ENCODE measurements at regions not wholly inside any gene's neighbourhood (a gene's known extent, or its start where the extent isn't known, plus 50 kb on each side); places are given as distances from the start of the nearest gene placed in this dataset.

- TF ChIP-seq CTCF (IDR thresholded peaks at IDR 0.05; ENCODE audit: poor library complexity), result no peak
- no peak for TF ChIP-seq EZH2phosphoT487 (IDR thresholded peaks at IDR 0.05; ENCODE audit: low read depth, severe bottlenecking, unreplicated experiment)
These were observed 226.8 kb downstream of the C6orf118 start for GRCh38 chr6:165082636-165083035.
